ENCODE measurements at regions not wholly inside any gene's neighbourhood (a gene's known extent, or its start where the extent isn't known, plus 50 kb on each side); places are given as distances from the start of the nearest gene placed in this dataset.

DNA sequence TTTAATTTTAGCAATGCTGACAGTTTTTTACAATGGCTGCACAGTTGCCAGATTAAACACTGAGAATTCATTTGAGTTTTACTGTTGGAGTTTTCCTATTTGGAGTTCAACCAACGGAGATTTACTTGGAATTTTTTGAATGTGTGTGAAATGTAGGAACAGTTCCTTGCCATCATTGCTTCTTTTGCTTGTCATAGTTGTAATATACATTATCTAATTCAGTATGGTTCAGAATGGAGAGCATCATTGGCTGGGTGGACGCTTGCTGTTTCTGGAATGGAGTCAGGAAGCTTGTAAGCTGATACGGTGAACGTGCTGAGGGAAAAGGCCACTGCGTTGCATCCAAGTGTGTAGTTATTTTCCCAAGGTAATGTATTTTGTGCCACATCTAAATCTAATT lies 404.3 kb upstream of the KLF6 start:
- no peaks in the 10 kb centered on the region for H3K4me1 ChIP-seq
- no peaks in the 10 kb centered on the region for H3K27me3 ChIP-seq (ENCODE audit: low read depth)
- in situ Hi-C loops (cut with MboI; ENCODE audit: low sequenced_read_pairs), result no loop called here
- no peak for DNase-seq (ENCODE audit: low spot score in 2 of 2)
- no peaks in the 10 kb centered on the region for H3K36me3 ChIP-seq (replicated peaks)
- H3K4me3 ChIP-seq, result no peak overlapping the region
- no peaks in the 10 kb centered on the region for H3K9me3 ChIP-seq

DNA sequence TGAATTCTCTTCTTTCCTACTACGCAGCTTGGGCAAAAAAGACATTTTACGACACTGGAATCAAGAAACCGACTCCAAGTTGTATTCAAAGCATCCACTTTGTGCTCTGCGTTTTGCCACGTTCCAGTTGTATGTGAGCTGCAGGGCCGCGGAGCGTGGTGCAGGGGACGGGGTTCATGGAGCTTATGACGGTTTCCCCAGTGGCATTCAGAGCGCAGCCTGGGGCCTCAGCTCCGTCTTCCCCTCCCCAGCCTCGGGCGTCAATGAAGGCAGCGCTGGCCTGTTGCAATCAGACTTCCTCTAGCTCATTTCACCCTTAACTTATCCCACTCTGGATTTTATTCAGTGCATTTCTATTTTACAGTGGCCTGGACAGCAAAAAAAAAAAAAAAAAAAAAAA lies 403.4 kb upstream of the KLF6 start:
- Histone ChIP-seq H3K4me3 (no peak overlapping the region), H3K36me3 (replicated peaks) (no peaks in the 10 kb centered on the region), H3K4me1 (no peaks in the 10 kb centered on the region), H3K9me3 (no peaks in the 10 kb centered on the region), H3K27me3 (ENCODE audit: low read depth) (no peaks in the 10 kb centered on the region)
- in situ Hi-C loops (cut with MboI; ENCODE audit: low sequenced_read_pairs), result no loop called here
- DNase-seq (ENCODE audit: low spot score in 2 of 2), result no peak

DNA sequence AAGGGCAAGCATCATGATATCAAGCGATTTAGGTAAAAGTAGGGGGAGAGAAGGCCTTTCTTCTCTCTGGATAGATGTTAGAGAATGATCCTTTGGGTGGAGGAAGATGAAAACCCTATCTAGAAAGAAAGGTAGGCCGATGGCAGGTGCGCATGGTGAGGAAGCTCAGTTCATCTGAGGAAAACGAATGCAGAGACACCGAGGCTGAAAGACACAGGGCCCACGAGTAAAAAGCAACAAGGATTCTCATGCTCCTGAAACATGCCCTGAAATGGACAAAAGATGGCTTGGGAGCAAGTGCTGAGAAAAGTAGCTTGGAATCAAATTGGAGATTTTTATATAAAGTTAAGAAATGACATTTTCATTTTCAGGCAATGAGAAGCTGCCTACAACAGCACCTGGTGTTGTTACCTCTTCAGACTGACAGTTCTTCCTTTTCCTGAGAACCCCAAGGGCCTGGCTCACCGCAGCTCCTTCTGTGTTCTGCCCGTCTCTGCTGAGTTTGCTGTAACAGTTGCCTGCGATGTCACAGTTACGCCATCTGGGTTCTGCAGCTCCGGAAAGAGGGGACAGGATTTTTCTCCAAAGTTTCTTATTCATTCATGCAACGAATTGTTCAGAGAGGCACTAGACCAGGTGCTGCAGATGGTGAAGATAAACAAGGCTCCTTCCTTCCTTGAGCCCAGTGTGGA lies 402.0 kb upstream of the KLF6 start:
- H3K36me3 ChIP-seq (replicated peaks), result no peaks in the 10 kb centered on the region
- in situ Hi-C loops (cut with MboI; ENCODE audit: low sequenced_read_pairs), result no loop called here
- H3K4me3 ChIP-seq, result no peak overlapping the region
- H3K9me3 ChIP-seq, result no peaks in the 10 kb centered on the region
- DNase-seq (ENCODE audit: low spot score in 2 of 2), result no peak
- H3K27me3 ChIP-seq (ENCODE audit: low read depth), result no peaks in the 10 kb centered on the region
- H3K4me1 ChIP-seq, result no peaks in the 10 kb centered on the region

DNA sequence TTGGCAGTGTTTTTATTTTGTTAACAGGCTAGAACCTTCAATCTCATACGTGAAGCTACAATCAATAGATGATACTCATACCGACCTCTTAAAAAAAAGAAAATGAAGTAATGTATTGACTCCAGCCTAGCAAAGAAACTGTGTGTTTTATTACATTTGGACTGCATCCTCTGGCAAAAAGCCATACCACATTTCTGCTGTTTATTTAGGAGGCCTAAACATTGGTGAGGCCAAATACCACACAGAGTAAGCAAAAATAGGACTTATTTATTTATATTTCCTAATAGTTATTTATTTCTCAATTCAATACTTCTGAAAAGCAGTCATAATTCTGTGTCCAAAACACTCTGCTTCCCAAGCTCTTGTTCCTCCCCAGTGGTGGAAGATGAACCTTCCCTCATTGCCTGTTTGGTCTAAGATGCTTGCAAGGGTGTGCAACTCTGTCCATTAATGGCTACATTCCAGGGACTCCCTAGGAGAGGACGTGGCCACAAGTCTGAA lies 398.8 kb upstream of the KLF6 start:
- H3K9me3 ChIP-seq, result no peaks in the 10 kb centered on the region
- H3K36me3 ChIP-seq (replicated peaks), result no peaks in the 10 kb centered on the region
- no peaks in the 10 kb centered on the region for H3K4me1 ChIP-seq
- in situ Hi-C loops (cut with MboI; ENCODE audit: low sequenced_read_pairs), result no loop called here
- H3K4me3 ChIP-seq, result no peak overlapping the region
- no peaks in the 10 kb centered on the region for H3K27me3 ChIP-seq (ENCODE audit: low read depth)
- no peak for DNase-seq (ENCODE audit: low spot score in 2 of 2)

DNA sequence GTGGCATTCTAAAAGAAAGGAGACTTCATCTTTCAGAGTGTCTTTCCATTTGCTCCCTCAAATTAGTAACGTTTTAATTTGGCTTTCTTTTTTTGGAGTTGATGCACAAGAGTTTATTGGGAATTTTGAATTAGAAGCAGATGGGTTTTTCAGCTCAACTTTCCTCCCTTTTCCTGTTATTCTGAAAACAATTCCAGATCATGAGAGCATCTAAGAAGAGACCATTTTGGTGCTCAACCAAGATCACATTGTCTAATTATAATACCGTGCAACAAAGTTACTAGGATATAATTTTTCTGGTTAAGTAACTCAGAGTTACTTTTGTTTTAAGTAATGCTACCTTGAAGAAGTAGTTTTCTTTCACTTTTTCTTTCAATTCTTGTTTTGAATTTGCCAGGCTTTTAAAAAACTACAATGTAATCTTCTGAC lies 396.6 kb upstream of the KLF6 start:
- H3K27me3 ChIP-seq (ENCODE audit: low read depth), result no peaks in the 10 kb centered on the region
- no peak overlapping the region for H3K4me3 ChIP-seq
- no peaks in the 10 kb centered on the region for H3K4me1 ChIP-seq
- in situ Hi-C loops (cut with MboI; ENCODE audit: low sequenced_read_pairs), result no loop called here
- H3K36me3 ChIP-seq (replicated peaks), result no peaks in the 10 kb centered on the region
- DNase-seq (ENCODE audit: low spot score in 2 of 2), result no peak
- H3K9me3 ChIP-seq, result no peaks in the 10 kb centered on the region

DNA sequence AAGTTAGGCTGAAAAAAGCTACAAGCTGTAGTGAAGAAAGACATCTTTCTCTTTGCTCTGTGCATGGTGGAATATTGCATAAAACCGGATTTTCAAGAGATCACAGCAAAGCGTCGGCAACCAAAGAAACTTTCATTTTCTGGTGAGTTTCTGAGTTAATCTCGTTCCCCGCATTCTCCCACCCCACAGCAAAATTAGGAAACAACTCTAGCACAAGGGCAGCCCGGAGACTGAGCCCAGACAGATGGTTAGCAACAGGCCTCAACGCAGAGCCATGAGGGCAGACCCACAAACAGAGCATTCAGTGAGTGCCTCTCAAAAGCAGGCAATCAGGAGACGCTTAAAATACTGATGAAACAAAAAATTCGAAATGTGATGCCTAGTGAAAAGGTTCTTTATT lies 396.1 kb upstream of the KLF6 start:
- Histone ChIP-seq H3K4me3 (no peak overlapping the region), H3K36me3 (replicated peaks) (no peaks in the 10 kb centered on the region), H3K4me1 (no peaks in the 10 kb centered on the region), H3K9me3 (no peaks in the 10 kb centered on the region), H3K27me3 (ENCODE audit: low read depth) (no peaks in the 10 kb centered on the region)
- in situ Hi-C loops (cut with MboI; ENCODE audit: low sequenced_read_pairs), result no loop called here
- no peak for DNase-seq (ENCODE audit: low spot score in 2 of 2)

DNA sequence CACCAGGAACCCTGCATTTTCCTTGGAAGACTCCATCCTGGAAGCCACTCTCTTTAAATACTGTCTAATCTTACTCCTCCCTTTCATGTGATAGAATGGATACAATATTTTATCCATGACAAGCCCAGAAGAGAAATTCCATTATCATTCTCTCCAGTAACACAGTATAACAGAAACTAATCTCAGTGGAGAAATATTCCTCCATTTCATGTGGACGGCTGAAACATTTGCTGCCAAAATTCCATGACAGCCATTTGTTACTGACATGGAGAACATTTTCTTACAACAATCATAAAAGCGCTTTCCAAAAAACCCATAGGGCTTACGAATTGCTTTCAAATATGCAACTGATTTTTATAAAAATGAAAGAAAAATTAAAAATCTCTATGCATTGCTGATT lies 392.8 kb upstream of the KLF6 start:
- in situ Hi-C loops (cut with MboI; ENCODE audit: low sequenced_read_pairs), result no loop called here
- Histone ChIP-seq H3K36me3 (replicated peaks) (no peaks in the 10 kb centered on the region), H3K9me3 (no peaks in the 10 kb centered on the region), H3K27me3 (ENCODE audit: low read depth) (no peaks in the 10 kb centered on the region), H3K4me1 (no peaks in the 10 kb centered on the region), H3K4me3 (no peak overlapping the region)
- DNase-seq (ENCODE audit: low spot score in 2 of 2), result no peak

DNA sequence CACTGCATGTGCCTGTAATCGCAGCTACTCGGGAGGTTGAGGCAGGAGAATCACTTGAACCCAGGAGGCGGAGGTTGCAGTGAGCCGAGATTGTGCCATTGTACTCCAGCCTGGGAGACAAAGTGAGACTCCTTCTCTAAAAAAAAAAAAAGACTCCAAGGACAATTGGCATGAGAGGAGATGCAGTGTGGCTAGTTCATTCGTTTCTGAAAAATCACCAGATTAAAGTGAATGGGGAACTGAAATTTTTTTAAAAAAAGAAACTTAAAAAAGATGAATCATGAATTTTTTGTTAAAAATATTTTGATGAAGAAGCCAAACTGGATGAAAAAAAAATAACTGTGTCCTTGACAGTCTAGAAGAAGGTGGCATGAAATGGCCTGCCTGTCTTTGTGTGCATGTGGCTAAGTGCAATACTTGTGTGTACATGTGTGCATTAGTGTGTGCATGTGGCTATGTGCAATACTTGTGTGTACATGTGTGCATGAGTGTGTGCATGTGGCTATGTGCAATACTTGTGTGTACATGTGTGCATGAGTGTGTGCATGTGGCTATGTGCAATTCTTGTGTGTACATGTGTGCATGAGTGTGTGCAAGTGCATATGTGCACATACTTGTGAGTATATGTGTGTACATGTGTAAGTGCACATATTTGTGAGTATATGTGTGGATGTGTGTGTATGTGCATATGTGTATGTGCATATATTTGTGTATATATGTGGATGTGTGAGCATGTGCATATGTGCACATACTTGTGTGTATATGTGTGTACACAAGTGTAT lies 391.7 kb upstream of the KLF6 start:
- Histone ChIP-seq H3K27me3 (ENCODE audit: low read depth) (no peaks in the 10 kb centered on the region), H3K4me1 (no peaks in the 10 kb centered on the region), H3K36me3 (replicated peaks) (no peaks in the 10 kb centered on the region), H3K4me3 (no peak overlapping the region), H3K9me3 (no peaks in the 10 kb centered on the region)
- no peak for DNase-seq (ENCODE audit: low spot score in 2 of 2)
- in situ Hi-C loops (cut with MboI; ENCODE audit: low sequenced_read_pairs), result no loop called here

DNA sequence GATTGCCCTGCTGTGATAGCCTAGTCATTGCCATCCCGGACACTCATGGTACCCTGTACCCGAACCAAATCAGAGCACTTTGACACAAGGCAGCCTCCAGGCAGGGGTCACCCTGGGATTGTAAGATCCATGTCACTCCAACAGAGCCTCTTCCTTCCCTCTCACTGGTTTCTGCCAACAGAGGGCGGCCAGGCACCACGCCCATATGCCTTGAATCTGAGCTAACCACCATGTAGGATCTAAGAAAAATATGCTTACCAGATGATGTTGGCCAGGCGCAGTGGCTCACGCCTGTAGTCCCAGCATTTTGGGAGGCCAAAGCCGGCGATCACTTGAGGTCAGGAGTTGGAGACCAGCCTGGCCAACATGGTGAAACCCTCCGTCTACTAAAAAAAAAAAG lies 389.2 kb upstream of the KLF6 start:
- Histone ChIP-seq H3K9me3 (no peaks in the 10 kb centered on the region), H3K4me3 (no peak overlapping the region), H3K4me1 (no peaks in the 10 kb centered on the region), H3K36me3 (replicated peaks) (no peaks in the 10 kb centered on the region), H3K27me3 (ENCODE audit: low read depth) (no peaks in the 10 kb centered on the region)
- DNase-seq (ENCODE audit: low spot score in 2 of 2), result no peak
- in situ Hi-C loops (cut with MboI; ENCODE audit: low sequenced_read_pairs), result no loop called here

DNA sequence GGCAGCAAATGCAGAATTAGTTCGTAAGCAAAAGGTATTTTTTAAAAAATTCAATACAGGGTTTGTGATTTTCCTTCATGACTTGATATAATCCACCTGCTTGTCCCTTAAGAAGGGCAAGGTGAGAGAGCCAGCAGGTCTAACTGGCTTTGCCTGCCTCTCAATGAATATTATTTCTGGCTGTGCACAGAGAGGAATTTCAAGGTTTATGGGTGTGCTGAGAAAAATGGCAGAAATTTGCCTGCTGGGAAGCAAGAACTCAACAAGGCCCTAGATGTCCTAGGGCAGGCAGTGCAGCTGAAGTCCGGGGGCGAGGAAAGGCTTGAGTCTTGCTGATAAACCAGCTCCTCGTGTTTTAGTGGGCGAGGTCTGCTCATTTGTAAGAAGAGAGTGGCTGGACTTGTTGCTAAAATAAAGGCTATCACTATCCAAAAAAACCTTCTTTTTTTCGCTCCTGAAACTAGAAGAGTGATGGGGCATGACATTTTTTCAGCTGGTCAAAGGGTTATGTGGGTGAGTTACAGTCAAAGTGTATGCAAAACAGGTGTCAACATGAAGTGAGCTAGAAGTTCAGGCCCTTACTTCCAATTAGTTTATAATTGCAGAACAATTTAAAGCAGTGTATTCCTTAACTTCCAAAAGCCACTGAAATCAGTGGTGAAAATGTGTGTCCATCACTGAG lies 385.8 kb upstream of the KLF6 start:
- Histone ChIP-seq H3K27me3 (ENCODE audit: low read depth) (no peaks in the 10 kb centered on the region), H3K9me3 (no peaks in the 10 kb centered on the region), H3K36me3 (replicated peaks) (no peaks in the 10 kb centered on the region), H3K4me1 (no peaks in the 10 kb centered on the region), H3K4me3 (no peak overlapping the region)
- in situ Hi-C loops (cut with MboI; ENCODE audit: low sequenced_read_pairs), result no loop called here
- no peak for DNase-seq (ENCODE audit: low spot score in 2 of 2)

DNA sequence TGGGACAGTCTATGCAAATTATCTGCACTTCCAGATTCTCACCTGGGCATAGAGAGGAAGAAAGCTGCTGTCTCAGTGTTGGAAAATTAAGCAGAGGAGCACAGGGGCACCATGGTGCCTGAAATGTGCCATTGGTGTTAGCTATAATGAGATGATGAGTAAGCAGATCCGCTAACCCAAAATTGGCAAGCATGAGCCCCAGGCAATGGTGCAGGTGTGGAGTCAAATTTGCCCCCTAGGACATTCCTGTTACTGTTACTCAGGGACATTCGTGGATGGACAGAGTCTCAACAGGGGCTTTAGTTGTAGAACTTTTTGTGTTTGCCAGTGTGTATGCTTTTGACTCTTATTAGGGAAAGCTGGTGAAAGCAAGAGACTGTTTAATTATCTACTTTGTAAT lies 385.2 kb upstream of the KLF6 start:
- Histone ChIP-seq H3K27me3 (ENCODE audit: low read depth) (no peaks in the 10 kb centered on the region), H3K9me3 (no peaks in the 10 kb centered on the region), H3K36me3 (replicated peaks) (no peaks in the 10 kb centered on the region), H3K4me1 (no peaks in the 10 kb centered on the region), H3K4me3 (no peak overlapping the region)
- in situ Hi-C loops (cut with MboI; ENCODE audit: low sequenced_read_pairs), result no loop called here
- no peak for DNase-seq (ENCODE audit: low spot score in 2 of 2)

DNA sequence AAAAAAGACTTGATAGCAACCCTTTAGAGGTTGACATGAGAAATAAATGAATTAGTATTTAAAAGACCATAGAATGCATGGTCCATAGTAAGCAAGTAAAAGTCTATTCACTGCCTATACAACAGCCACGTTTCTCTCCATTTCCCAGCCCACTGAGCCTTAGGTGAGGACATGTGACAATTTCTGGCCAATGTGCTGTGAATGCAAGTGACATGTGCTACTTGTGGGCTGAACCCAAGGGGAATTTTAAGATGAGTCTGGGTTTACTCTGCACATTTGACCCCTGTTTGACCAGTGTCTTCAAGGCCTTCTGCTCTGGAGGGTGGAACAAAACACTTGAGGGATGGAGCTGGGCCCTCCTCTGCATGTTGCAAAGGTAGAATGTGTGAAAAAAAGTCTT lies 384.4 kb upstream of the KLF6 start:
- DNase-seq (ENCODE audit: low spot score in 2 of 2), result no peak
- Histone ChIP-seq H3K4me3 (no peak overlapping the region), H3K9me3 (no peaks in the 10 kb centered on the region), H3K27me3 (ENCODE audit: low read depth) (no peaks in the 10 kb centered on the region), H3K36me3 (replicated peaks) (no peaks in the 10 kb centered on the region), H3K4me1 (no peaks in the 10 kb centered on the region)
- in situ Hi-C loops (cut with MboI; ENCODE audit: low sequenced_read_pairs), result no loop called here

DNA sequence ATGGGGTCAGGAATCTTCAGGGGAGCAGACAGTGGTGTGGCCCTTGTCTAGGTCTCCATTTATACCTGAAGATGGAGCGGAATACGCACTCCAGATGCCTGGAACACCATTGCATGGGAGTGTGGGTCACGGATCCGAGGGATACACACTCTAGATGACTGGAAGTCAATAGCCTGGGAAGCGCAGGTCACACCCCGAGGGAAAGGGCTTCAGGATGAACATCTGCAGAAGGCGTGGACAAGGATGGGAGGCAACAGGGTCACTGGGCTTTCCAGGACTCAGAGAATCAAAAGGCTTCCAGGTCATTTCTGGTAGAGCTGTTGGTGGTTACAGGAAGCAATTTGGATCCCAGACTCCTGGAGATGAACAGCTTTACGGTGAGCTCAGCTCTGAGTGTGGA lies 382.2 kb upstream of the KLF6 start:
- Histone ChIP-seq H3K4me1 (no peaks in the 10 kb centered on the region), H3K27me3 (ENCODE audit: low read depth) (no peaks in the 10 kb centered on the region), H3K4me3 (no peak overlapping the region), H3K9me3 (no peaks in the 10 kb centered on the region), H3K36me3 (replicated peaks) (no peaks in the 10 kb centered on the region)
- no peak for DNase-seq (ENCODE audit: low spot score in 2 of 2)
- in situ Hi-C loops (cut with MboI; ENCODE audit: low sequenced_read_pairs), result no loop called here

DNA sequence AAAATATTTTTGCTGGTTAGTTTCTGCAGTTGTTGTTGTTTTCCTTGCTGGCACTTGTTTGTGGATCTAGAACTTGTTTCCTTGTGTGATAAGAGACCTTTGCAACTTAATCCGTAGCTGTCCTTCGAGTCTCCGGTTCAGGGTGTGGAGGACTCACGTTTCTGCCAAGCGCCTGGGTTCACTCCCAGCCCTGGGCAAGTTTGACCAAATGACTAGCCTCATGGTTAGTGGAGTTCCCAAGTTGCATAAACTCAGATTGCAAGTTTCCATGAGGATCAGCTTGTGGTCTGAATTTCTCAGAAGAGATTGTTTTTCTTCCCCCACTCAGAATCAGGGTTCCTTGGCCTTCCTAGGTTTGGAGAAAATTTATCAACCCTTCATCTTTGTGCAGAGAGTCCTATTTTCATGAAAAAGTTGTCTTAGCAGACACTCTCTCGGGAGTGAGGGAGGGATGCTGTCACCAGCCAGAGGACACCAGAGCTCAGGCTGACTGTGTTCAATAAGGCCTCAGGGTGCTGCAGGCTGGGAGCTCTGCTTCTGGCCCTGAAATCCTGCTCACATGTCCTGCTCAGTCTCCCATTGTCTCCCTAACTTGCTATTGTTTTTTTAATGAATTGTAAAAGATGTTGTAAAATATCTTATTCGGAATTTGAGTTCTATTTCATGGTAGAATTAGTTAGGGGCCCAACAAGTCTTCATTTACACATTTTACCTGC lies 377.7 kb upstream of the KLF6 start:
- H3K4me1 ChIP-seq, result no peaks in the 10 kb centered on the region
- no peaks in the 10 kb centered on the region for H3K27me3 ChIP-seq (ENCODE audit: low read depth)
- H3K4me3 ChIP-seq, result no peak overlapping the region
- in situ Hi-C loops (cut with MboI; ENCODE audit: low sequenced_read_pairs), result no loop called here
- DNase-seq (ENCODE audit: low spot score in 2 of 2), result no peak
- H3K9me3 ChIP-seq, result no peaks in the 10 kb centered on the region
- H3K36me3 ChIP-seq (replicated peaks), result no peaks in the 10 kb centered on the region

Data from HAP-1 (cell line).